Embryonic facial prominence (tissue), 1 donor: ENCODE measurements at regions not wholly inside any gene's neighbourhood (a gene's known extent, or its start where the extent isn't known, plus 50 kb on each side); places are given as distances from the start of the nearest gene placed in this dataset.
"Not testable (repeated sequence)": the region's sequence is repeated elsewhere in the genome, so short reads cannot be mapped to it uniquely, and the experiment has no call there.

Source experiments
- DNase-seq: peaks from one replicate; pipeline ENCODE4 v3.0.0-alpha.2; 2016; ENCODE audit errors: extremely low spot score

DNA sequence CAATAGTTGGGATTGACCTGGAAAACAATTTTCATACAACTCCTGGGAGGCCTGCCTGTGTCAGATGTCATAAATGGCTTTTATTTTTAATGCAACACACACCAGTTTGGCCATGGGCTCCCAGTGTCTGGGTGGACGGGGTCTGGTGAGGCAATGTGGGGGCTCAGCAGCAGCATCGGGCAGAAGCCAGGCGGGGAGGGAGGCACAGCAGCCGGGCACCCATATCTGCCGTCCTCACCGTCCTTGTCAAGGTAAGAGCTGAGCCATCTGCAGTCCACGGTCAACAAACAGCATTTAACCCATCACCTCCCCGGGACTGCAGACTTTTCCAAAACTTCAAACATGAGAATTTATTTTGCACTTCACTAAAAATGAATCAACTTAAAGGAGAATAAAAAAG is 154.0 kb upstream of the ZNF469 start:
- DNase-seq = not testable (repeated sequence)

DNA sequence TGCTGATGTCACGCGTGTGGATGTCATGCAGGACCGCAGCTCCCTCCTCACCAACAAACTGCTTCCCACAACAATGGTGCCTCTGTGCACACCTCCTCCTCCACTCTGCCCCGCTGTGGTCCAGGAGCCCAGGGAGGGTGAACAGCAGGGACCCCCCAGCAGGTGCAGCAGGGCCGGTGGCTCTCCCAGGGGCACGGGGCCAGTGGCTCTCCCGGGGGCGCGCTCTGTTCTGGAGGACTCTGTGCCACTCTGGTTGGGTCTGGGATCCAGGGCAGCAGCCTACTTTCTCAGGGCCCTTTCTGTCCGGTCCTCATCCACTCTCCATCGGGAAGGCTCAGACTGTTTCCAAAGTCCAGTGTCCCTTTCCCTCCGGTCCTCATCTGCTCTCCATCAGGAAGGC is 153.0 kb upstream of the ZNF469 start:
- not testable (repeated sequence) for DNase-seq

DNA sequence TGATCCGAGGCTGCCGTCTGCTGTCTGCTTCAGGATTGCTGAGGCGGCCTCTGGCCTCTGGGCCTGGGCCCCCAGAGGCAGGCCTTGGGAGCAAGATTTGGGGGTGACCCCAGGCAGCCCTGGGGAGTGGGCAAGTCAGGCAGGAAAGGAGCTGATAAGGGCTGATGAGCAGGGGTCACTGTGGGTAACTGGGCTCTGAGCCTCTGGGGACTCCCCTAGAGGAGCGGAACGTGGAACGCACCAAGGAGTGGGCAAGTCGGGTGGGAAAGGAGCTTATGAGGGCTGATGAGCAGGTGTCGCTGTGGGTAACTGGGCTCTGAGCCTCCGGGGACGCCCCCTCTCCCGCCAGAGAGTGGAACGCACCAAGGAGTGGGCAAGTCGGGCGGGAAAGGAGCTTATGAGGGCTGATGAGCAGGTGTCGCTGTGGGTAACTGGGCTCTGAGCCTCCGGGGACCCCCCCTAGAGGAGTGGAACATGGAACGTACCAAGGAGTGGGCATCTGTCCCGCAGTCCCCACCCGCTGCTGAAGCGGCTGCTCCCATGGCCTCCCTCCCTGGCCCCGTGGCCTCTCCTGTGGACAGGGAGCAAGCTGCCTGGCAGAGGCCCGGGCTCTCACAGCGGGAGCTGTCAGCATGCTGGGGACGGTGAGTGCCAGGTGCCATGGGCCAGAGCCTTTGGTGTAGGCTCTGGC is 152.3 kb upstream of the ZNF469 start:
- DNase-seq = not testable (repeated sequence)

DNA sequence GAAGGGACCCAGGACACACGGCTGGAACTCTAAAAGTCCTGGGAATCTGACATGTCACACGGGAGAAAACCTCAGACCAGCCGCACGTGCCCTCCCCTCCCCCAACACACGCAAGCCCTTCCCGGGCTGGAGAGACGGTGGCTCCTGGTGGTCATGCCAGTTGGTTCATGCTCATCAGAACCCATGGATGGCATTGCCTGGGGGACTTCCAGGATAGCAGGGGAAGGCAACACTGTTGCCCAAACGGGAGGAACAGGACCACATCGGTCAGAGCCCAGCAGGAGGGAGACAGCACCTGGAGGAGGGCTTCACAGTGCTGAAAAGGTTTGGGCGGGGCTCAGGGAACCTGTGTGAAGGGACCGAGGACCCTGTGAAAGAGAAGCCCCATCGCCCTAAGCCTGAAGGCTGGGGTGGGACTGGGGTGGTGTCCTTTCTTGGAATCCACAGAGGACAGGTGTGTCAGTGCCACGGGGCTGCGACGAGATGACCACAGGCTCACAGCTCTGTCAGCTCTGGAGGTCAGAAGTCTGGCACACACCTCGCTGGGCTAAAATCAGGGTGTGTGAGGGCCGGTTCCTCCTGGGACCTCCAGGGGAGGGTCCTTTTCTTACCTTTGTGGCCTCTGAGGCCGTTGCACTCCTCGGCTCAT is 151.7 kb upstream of the ZNF469 start:
- not testable (repeated sequence) for DNase-seq

DNA sequence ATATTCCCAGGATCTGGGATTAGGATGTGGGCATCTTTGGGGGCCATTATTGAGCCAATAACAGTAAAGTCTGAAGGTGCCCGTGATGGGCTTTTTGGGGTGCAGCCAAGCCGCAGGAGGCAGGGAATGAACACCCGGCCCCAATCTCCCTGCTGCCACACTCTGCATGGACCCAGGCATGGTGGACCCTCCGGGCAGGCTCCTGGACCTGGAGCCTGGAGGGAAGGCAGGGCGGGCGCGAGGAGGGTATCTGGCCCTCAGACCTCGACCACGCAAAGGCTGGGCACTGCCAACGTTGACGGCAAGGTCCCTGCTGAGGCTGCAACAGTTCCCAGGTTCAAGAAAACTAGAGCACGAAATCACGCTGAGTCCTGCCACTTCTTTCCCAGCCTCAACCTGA is 150.9 kb upstream of the ZNF469 start:
- not testable (repeated sequence) for DNase-seq

DNA sequence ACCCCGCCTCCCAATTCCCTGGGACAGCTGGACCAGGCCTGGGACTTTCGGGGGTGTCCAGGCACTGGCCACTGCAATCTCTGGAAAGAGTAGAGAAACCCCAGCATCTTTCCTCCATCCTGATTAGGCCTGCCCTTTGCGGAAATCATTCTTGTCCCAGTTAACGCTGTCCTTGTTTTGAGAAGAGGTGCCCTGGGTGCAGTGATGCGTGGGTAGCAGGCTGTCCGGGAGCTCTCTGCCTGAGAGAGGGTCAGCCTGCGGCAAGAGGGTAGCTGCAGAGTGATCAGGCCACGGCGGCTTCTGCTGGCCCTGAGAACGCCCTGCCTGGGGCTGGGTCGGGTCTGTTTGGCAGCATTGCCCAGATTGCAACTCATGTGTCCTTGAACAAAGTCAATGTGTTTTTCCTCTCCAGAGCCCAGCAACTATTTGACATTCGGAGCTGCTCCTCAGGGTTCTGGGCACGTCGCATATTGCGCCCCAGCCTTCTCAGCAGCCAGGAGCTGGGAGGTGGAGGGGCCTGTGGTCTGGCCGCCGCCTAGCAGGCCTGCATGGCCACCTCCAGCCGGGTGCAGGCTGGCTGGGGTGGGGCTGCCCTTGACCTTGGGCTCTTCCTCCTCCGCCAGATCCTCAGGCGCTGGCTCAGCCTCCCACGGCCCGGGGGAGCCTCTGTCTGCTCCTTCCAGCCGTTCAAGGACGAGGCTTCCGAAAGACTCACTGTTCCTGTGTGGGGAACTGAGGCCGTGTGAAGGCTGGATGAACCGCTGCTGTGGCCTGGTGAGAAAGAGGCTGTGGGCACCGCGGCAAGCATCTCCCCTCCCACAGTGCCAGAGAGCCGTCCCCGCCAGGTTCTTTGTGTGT is 150.1 kb upstream of the ZNF469 start:
- not testable (repeated sequence) for DNase-seq

DNA sequence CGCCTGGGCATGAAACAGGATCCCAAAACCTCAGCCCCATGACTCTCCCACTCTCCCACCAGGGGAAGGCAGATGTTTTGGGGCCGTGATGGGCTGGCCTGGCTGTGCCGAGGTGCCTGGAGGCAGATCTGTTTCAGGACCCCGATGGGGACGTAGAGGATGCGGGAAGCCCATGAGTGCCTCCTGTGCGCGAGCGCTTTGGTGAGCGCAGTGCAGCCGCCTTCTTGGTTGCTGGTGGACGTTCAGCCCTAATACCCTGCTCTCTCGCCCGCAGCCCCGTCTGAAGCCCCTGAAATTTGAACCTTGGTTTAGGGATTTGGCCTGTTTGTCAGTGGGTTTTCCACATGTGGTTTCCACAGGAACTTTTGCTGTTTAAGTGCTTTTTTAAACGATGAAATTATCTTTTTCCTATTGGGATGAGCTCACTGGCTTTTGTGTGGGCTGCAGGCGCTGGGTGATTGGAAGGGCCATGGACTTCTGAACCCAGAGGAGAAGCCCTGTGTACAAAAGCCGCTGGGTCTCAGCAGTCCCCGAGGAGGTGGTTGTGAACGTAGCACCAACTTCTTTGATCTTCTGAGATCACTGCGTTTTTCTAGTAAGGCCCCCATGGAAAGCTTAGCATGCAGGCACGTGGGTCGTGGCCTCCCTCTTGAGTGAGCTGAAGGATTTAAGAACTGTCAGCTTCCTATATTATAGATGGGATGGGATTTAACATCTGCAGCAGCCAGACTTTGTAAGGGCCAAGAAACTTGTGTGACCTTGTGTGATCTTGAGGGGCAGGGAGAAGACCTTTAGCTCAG is 148.9 kb upstream of the ZNF469 start:
- DNase-seq = not testable (repeated sequence)

DNA sequence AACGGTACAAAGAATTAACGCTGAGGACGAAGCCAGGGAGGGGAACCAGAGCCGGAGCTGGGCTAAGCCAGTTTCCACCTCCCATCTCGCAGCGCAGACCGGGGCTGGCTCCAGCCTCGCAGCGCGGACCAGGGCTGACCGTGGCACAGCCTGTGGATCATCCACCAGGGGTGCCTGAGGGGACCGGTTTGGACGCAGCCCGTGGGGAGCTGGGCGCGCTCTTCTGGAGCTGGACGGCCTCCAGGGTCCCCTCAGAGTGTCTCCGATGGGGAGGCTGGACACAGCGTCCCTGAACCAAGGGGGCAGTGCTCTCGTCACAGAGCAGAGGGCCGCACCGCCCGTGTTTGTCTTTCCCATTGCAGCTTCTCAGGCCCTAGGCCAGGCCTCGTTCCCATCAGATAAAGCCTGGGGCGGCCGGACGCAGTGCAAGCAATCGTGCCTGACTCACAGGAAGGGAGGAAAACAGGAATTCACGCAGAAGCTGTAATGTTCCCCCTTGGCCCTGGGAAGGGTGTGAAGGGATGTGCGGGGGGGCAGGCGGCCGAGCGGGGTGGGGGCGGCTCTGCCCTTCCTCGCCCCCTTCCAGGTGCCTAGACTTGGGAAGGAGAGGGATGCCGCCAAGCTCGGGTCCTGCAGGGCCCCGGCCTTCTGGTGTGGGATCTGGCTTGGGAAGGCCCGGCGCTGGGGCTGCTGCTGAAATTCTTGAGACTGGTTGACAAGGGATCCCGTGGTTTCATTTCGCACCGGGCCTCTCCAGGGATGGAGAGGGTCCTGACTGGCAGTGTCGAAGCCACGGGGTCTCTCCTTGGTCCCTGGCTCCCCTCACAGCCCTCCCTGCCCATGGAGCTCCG is 148.1 kb upstream of the ZNF469 start:
- DNase-seq = not testable (repeated sequence)

DNA sequence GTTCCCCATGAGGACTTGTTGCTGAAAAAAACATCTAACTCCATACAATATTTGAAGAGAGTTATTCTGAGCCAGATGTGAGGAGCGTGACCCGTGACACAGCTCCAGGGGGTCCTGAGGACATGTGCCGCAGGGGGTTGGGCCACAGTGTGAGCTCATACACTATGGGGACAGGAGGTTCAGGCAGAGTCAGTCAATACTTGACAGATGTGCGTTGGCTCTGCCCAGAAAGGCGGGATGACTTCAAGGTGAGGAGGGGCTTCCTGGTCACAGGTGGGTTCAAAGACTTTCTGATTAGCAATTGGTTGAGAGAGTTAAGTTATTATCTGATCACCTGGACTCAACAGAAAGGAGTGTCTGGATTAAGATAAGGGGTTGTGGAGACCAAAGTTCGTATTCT is 147.1 kb upstream of the ZNF469 start:
- not testable (repeated sequence) for DNase-seq

DNA sequence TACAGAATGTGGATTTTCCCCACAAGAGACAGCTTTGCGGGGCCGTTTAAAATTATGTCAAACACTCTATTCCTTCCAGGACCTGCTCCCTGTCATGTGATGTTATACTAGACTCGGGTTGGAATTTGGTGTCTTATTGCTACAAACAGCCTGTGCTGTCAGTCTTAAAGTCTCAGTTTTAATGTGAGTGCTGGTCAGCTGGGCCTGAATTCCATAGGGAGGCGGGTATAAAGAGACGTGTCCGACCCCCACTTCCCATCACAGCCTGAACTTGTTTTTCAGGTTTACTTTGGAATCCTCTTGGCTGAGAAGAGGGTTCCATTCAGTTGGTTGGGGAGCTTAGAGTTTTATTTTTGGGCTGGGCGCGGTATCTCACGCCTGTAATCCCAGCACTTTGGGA is 146.5 kb upstream of the ZNF469 start:
- DNase-seq = not testable (repeated sequence)

DNA sequence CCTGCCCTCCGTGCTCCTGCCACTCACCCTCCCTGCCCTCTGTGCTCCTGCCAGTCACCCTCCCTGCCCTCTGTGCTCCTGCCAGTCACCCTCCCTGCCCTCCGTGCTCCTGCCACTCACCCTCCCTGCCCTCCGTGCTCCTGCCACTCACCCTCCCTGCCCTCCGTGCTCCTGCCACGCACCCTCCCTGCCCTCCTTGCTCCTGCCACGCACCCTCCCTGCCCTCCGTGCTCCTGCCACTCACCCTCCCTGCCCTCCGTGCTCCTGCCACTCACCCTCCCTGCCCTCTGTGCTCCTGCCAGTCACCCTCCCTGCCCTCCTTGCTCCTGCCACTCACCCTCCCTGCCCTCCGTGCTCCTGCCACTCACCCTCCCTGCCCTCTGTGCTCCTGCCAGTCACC is 145.4 kb upstream of the ZNF469 start:
- not testable (repeated sequence) for DNase-seq

DNA sequence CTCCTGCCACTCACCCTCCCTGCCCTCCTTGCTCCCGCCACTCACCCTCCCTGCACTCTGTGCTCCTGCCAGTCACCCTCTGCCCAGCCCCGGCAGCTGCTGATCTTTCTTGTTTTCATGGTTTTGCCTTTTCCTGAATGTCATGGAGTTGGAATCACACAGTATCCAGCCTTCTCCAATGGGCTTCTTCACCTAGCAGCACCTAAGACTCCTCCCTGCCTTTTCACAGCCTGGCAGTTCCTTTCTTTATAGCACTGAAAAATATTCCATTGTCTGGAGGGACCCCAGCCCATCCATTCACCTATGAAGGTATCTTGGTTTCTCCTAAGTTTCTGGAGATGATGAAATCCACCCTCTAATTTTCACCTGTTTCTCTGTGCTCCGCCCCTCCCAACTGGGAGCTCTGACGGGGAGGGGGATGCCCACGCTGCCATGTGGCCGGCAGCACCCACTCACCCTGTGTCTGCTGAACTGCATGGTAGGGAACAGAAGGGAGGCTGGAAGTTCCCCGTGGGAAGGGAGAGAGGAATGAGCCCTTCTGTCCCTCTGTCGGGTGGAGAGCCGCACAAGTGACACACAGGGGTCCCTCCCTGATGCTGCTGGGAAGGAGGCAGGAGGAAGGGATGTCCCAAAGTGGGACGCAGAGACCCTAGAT is 144.9 kb upstream of the ZNF469 start:
- not testable (repeated sequence) for DNase-seq

DNA sequence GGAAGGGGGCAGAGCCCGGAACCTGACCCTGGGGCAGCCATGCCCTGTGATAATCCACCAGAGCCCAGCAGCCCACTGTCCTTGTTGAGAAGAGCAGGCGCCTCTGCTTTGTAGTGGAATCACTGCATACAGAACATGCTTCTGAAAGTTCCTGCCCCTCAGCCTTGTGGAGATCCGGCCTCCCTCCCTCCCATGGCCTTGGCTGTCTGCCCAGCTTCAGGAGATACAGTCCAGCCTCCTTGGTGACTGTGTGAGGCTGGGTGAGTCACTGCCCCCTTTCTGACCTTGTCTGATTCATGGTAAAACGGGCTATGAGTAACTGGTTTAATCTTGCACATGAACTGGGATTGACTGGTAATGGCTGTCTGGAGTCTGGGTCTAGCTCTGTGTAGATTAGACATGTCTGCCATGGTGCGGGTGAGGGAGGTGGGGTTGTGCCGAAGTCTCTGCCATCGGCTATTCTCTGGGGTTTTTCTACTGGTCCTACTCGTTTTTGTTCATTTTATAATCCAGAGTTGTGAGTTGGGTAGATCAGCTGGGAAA is 144.0 kb upstream of the ZNF469 start:
- DNase-seq = not testable (repeated sequence)

DNA sequence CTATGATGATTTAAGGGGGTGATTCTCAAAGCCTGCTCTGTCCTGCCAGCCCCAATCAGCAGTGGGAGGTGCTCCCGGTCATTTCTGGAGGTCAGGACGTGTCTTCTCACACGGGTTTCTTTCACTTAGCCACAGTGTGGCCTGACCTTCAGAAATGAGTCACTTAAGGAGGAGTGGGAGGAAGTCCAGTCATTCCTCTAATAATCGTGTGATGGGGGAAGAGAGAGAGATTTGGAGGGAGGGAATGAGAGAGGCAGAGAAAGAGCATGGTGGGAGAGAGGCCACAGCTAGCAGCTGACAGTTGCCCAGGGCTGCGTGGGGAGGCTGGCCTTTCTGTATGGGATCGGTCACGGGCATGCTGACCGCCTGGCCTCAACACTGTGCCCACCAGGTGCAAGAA is 142.6 kb upstream of the ZNF469 start:
- DNase-seq = not testable (repeated sequence)

DNA sequence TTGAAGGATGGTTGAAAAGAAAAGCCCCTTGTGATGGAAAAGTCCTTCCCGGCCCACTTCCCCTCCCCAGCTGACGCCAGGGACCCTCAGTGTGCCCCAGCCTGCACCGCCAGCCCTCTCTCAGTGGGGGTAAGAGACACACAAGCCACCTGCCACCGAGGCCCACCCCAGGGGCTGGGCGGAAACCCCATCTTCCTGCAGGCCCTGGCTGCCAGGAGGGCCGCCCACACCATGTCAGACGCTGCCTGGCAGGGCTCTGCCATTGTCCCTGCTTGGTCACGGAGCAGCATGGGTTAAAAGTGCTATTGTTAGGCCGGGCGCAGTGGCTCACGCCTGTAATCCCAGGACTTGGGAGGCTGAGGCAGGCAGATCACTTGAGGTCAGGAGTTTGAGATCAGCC is 142.0 kb upstream of the ZNF469 start:
- not testable (repeated sequence) for DNase-seq

DNA sequence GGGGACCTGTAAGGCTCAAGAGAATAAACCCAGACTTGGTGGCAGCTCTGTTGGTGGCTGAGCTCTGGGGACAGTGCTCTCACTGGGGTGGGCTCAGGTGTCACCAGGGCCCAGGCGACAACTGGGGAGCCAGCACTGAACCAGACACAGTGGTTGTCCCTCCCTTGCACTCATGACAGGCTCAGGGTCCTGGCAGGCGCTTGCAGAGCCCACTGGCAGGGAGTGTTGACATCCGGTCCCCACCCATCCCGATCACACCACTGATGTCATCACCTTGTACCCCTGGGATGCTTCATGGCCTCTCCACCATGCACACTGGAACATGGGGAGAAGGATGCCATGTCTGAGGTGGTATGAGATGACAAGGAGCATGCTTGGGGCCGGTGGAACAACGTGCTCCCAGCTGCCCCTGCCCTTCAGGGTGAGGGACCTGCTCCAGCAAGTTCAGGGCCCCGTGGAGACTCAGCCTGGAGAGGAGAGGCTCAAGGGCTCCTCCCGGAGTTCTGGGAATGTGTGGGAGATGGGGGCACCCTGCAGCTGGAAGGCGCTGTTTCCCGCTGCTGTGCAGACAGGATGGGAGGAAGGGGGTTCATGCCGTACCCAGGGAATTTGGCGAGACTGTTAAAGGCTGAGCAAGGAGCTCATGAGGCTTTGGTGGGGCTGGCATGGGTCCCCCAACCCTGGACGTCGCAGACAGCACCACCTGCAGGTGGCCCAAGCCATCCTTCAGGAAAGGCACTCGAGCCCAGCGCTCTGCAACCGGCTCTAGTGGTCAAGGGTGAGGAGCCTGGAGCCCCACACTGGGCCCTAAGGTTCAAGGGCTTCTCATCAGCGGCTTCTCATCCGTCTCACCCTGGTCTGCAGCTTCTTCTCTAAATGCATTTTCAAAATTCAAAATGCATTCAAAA is 141.1 kb upstream of the ZNF469 start:
- not testable (repeated sequence) for DNase-seq

DNA sequence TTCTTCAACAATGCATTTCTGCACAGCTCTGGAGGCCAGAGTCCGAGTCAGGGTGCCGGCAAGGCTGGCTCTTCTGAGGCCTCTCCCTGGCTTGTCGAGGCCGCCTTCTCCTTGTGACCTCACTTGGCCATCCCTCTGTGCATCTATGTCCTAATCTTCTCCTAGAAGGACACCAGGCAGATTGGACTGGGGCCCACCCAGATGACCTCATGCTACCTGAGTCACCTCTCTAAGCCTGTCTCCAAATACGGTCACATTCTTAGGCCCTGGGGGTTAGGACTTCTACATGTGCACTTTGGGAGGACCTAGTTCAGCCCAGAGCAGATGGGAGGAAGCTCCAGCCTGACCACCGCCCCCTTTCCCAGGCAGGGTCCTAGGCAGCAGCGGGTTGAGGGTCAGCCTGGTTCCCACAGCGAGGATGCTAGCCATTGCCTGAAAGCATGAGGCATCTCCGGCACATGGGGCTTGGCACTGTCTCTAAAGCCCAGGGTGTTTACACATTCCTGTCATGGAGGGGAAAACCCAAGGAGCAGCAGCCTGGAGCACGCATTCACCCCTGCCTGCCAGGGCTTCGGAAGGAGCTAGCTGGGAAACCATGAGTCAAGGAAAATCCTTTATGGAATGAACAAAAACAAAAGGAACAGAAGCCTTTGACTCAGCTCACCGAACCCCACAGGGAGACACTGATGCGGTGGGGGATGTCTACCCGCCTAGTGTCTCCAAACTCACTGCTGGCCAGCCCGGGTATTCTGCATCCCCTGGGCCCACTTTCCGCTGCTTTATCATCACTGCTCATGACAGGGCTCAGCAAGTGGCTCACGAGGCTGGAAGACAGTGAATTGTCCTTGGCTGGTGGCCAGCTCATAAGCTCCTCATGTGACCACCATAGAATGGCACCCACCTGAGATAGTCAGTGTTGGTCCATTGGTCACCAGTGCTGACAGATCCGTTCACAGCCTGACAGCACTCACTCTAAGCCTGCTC is 140.2 kb upstream of the ZNF469 start:
- not testable (repeated sequence) for DNase-seq

DNA sequence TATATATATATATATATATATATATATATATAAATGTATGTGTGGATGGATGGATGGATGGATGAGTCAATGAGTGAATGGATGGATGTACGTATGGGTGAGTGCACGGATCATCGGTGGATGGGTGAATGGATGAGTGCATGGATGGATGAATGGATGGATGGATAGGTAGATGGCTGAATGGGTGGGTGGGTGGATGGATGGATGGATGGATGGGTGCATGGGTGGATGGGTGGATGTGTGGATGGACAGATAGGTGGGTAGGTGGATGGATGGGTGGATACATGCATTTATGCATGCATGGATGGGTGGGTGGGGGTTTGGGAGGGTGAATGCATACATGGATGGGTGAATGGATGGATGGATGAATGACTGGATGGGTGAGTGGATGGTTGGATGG is 138.8 kb upstream of the ZNF469 start:
- DNase-seq = not testable (repeated sequence)
